Dermis microvascular lymphatic vessel endothelial cell (primary cell): ENCODE measurements at regions not wholly inside any gene's neighbourhood (a gene's known extent, or its start where the extent isn't known, plus 50 kb on each side); places are given as distances from the start of the nearest gene placed in this dataset.

ENCODE experiments used
- DNase-seq, 2 donors: peaks; one replicate each; pipeline versions ENCODE4 v3.0.0 to v3.0.0-alpha.2; 2010; ENCODE audit warnings: low read depth in 2 of 2

- no peak for DNase-seq
Measured at GRCh38 chr5:67702008-67702407, 505.4 kb upstream of the CD180 start.

- DNase-seq: no peak
Measured at GRCh38 chr5:67699560-67699959, 503.0 kb upstream of the CD180 start.

GRCh38 chr5:67696446-67696845 lies 499.8 kb upstream of the CD180 start:
- no peak for DNase-seq

GRCh38 chr5:67695369-67695768 lies 498.8 kb upstream of the CD180 start:
- no peak for DNase-seq

GRCh38 chr5:67694810-67695191 lies 498.2 kb upstream of the CD180 start:
- no peak for DNase-seq

GRCh38 chr5:67693956-67694809 lies 497.6 kb upstream of the CD180 start:
- DNase-seq: no peak

GRCh38 chr5:67686746-67687145 lies 490.1 kb upstream of the CD180 start:
- no peak for DNase-seq

- no peak for DNase-seq
Measured at GRCh38 chr5:67681703-67682102, 485.1 kb upstream of the CD180 start.

- no peak for DNase-seq
Measured at GRCh38 chr5:67680099-67680498, 483.5 kb upstream of the CD180 start.

- no peak for DNase-seq
Measured at GRCh38 chr5:67679184-67679841, 482.7 kb upstream of the CD180 start.

- no peak for DNase-seq
Measured at GRCh38 chr5:67678594-67678993, 482.0 kb upstream of the CD180 start.

GRCh38 chr5:67677422-67677970 lies 480.9 kb upstream of the CD180 start:
- DNase-seq: no peak

- DNase-seq: no peak
Measured at GRCh38 chr5:67676863-67677262, 480.3 kb upstream of the CD180 start.

- no peak for DNase-seq
Measured at GRCh38 chr5:67674159-67674655, 477.6 kb upstream of the CD180 start.

- no peak for DNase-seq
Measured at GRCh38 chr5:67673618-67674017, 477.0 kb upstream of the CD180 start.

- DNase-seq: no peak
Measured at GRCh38 chr5:67673180-67673579, 476.6 kb upstream of the CD180 start.

GRCh38 chr5:67672636-67673035 lies 476.0 kb upstream of the CD180 start:
- no peak for DNase-seq

GRCh38 chr5:67669916-67670315 lies 473.3 kb upstream of the CD180 start:
- DNase-seq: no peak

GRCh38 chr5:67660149-67660548 lies 463.6 kb upstream of the CD180 start:
- no peak for DNase-seq

GRCh38 chr5:67659288-67659687 lies 462.7 kb upstream of the CD180 start:
- DNase-seq: no peak

- no peak for DNase-seq
Measured at GRCh38 chr5:67657055-67657454, 460.5 kb upstream of the CD180 start.

GRCh38 chr5:67652201-67652600 lies 455.6 kb upstream of the CD180 start:
- DNase-seq: no peak

- DNase-seq: no peak
Measured at GRCh38 chr5:67651180-67651579, 454.6 kb upstream of the CD180 start.
